Activated CD8-positive, alpha-beta memory T cell treated with anti-CD3 and anti-CD28 coated beads for 24 hours (primary cell): ENCODE measurements at regions not wholly inside any gene's neighbourhood (a gene's known extent, or its start where the extent isn't known, plus 50 kb on each side); places are given as distances from the start of the nearest gene placed in this dataset.

ENCODE experiments used
- DNase-seq: peaks from one replicate; pipeline ENCODE4 v3.0.0-alpha.2; 2020

GRCh38 chr2:120685066-120685973, 50.3 kb upstream of the GLI2 start:
- no peak for DNase-seq
